ENCODE measurements at regions not wholly inside any gene's neighbourhood (a gene's known extent, or its start where the extent isn't known, plus 50 kb on each side); places are given as distances from the start of the nearest gene placed in this dataset.
"Not testable (repeated sequence)": the region's sequence is repeated elsewhere in the genome, so short reads cannot be mapped to it uniquely, and the experiment has no call there.

GRCh38 chr6:27045131-27045530 lies 202.4 kb upstream of the PRSS16 start:
- not testable (repeated sequence) for TF ChIP-seq POLR2A (IDR thresholded peaks at IDR 0.05; ENCODE audit: low read length); CTCF (IDR thresholded peaks at IDR 0.05); JUN (IDR thresholded peaks at IDR 0.05); USF2 (IDR thresholded peaks at IDR 0.05); ZSCAN20 (CRISPR knock-in tag; IDR thresholded peaks at IDR 0.05); PHF8 (IDR thresholded peaks at IDR 0.05; ENCODE audit: borderline replicate concordance, low read depth)

All from A549 (cell line).